Mononuclear cell (primary cell): ENCODE measurements at regions not wholly inside any gene's neighbourhood (a gene's known extent, or its start where the extent isn't known, plus 50 kb on each side); places are given as distances from the start of the nearest gene placed in this dataset.
"Not testable (repeated sequence)": the region's sequence is repeated elsewhere in the genome, so short reads cannot be mapped to it uniquely, and the experiment has no call there.

Experiments
- H3K27me3 ChIP-seq: 2 replicates; pipeline ENCODE4 v1.6.0; 2011; ENCODE audit warnings: low read length, control low read depth; ENCODE audit not compliant: insufficient read depth
- H3K4me1 ChIP-seq: 2 replicates; pipeline ENCODE4 v1.5.1; 2011; ENCODE audit warnings: mild to moderate bottlenecking, low read length, control low read depth; ENCODE audit not compliant: insufficient read depth
- H3K4me3 ChIP-seq: 2 replicates; pipeline ENCODE4 v1.5.1; 2011; ENCODE audit warnings: mild to moderate bottlenecking, low read length, moderate library complexity
- H3K9me3 ChIP-seq: 2 replicates; pipeline ENCODE4 v1.5.1; 2011; ENCODE audit warnings: low read depth, mild to moderate bottlenecking, control low read depth, low read length

DNA sequence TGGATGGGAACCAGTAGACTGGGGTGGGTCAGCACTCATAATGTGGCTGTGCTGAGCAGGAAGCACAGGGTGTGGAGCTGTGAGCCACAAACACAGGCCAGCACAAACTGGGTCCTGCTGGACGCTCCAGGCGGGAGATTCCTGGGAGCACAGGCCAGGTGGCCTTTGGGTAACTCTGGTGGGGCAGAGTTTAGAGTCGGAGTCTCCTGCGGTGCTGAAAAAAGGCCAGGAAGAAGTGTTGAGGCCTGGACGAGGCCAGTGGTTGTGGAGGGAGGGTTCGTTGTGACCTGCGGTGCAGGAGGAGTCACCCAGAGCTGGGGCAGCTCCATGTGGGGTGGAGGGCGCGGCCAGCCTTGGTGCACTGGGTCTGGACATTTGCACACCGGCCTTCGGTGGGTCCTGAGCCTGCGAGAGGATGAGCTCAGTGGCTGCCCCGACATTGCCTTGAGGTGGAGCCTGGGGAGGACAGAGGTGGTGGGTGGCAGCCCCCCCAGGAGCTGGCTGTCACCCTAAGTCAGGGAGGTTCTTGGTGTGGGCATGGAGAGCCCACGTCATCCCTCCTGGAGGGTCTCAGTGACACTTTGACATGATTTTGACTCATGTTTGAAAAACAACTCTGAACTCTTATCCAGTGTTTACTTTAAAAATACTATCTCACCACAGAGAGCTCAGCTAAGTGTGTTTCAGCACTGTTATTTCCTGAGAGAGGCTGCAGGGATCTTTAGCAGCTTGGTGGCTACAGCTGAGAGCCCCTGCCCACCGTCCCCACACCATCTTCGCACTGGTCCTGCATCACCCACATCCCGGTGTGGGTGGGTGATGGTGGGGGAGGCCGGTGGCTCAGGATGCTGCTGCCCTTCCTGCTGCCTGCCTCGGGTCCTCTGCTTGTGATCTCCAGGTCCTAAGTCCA is 98.7 kb downstream of the NPIPB11 start:
- H3K4me1 ChIP-seq, result peaks cover 4% of the 10 kb centered on the region
- no peak overlapping the region for H3K4me3 ChIP-seq
- no peaks in the 10 kb centered on the region for H3K9me3 ChIP-seq
- no peaks in the 10 kb centered on the region for H3K27me3 ChIP-seq

DNA sequence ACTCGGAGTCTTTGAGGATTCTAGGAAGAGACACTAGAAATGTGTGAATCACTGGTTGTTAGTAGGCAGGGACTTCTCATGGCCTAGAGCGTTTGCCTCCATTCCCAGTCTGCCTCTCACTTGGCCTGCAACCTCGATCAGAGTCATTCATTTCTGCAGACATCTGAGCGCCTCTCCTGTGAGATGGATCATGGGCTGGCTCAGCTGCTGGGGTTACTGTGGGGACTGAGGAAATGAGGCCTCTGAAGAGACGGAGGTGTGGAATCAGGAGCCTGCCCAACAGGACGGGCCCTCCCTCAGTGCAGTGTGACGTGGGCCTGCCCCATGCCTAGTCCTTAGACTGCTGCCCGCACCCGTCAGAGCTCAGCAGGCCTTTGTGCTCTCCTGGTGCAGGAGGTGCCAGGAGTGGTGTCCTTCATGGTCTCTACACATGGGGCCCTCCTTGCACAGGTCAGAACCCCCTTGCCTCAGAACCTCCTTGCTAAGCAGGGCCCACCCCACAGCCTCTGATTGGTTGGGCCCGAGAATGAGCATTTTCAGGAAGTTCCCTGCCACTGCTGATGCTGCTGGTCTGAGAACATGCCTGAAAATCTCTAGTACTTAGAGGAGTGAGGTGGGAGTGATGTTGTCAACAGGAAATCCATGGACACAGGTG is 99.4 kb downstream of the NPIPB11 start:
- H3K9me3 ChIP-seq, result no peaks in the 10 kb centered on the region
- peaks cover 4% of the 10 kb centered on the region for H3K4me1 ChIP-seq
- H3K27me3 ChIP-seq, result no peaks in the 10 kb centered on the region
- no peak overlapping the region for H3K4me3 ChIP-seq

DNA sequence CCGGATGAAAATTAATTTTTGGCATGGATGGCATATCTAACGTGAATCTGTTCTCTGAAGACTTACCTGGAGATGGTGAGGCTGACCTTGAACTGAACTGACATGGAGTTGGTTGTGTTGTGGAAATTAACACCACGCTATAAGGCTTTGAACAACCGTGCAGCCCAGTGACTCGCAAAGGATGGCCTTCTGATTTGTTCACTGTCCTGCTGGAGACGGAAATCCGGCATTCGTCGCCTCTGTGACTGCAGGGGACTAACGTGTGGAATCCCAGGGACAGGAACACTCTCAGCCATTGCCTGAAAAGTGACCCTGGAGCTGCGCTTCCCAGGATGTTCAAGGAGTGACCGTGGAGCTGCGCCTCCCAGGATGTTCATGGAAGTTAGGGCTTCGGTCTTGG is 100.3 kb downstream of the NPIPB11 start:
- no peaks in the 10 kb centered on the region for H3K9me3 ChIP-seq

DNA sequence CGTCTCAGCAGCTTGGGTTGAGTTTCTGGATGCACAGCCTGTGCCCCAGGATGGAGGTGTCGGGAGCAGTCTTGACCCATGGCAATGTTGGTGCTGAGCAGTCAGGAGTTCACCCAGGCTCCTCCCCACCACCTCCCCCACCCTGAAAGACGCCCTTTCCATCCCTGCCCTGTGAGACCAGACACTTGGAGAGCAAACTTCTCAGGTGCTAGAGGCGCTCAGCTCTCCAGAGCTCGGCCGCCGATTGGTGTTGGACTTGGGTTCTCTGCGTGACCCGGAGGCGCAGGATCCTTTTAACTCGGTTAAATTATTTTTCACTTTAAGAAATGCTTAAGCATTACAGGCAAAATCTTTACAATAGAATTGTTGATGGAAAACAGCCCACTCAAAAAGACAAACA is 101.5 kb downstream of the NPIPB11 start:
- H3K4me1 ChIP-seq, result peaks cover 20% of the 10 kb centered on the region
- H3K4me3 ChIP-seq, H3K27me3 ChIP-seq, H3K9me3 ChIP-seq: not testable (repeated sequence)

More for the DNA sequence above, 100.3 kb downstream of the NPIPB11 start:
- Histone ChIP-seq H3K4me3 (no peak overlapping the region), H3K4me1 (peaks cover 8% of the 10 kb centered on the region), H3K27me3 (no peaks in the 10 kb centered on the region)

DNA sequence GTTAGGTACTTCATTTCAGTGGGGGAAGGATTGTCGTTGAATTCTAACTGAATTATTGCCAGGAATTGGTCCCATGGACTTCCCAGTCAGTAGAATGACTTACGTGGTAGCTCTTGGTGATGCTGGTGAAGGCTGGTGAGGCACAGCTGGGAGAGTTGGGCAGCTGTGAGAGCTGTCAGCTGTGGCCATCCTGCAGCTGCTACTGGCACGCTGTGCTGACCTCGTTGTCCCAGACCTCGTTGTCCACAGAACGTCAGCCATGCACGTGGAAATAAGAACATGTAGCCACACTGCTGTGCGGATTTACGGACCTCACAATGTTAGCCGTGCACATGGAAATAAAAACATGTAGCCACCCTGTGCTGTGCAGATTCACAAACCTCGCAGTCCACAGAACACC is 102.3 kb downstream of the NPIPB11 start:
- H3K9me3 ChIP-seq, result no peaks in the 10 kb centered on the region
- H3K4me3 ChIP-seq, result no peak overlapping the region
- H3K27me3 ChIP-seq, result no peaks in the 10 kb centered on the region
- H3K4me1 ChIP-seq, result peaks cover 26% of the 10 kb centered on the region

- Histone ChIP-seq H3K27me3 (no peaks in the 10 kb centered on the region), H3K9me3 (no peaks in the 10 kb centered on the region), H3K4me3 (no peak overlapping the region), H3K4me1 (peaks cover 26% of the 10 kb centered on the region)
These were observed 103.0 kb downstream of the NPIPB11 start for GRCh38 chr16:29303520-29303919.

GRCh38 chr16:29302976-29303375 is 103.5 kb downstream of the NPIPB11 start:
- Histone ChIP-seq H3K4me3 (no peak overlapping the region), H3K4me1 (peaks cover 26% of the 10 kb centered on the region), H3K9me3 (no peaks in the 10 kb centered on the region), H3K27me3 (no peaks in the 10 kb centered on the region)

DNA sequence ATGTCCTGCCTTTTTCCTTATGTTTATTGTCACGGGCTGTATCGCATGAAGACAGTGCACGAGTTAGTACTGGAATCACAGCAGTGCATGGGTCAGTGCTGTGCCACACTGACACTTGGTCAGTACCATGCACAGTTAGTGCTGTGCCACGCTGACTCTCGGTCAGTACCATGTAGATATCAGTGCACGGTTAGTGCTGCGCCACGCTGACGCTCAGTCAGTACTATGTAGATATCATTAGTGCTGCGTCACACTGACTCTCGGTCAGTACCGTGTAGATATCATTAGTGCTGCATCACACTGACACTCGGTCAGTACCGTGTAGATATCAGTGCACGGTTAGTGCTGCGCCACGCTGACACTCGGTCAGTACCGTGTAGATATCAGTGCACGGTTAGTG is 104.1 kb downstream of the NPIPB11 start:
- H3K9me3 ChIP-seq, H3K4me3 ChIP-seq, H3K27me3 ChIP-seq: not testable (repeated sequence)
- H3K4me1 ChIP-seq, result peaks cover 22% of the 10 kb centered on the region

DNA sequence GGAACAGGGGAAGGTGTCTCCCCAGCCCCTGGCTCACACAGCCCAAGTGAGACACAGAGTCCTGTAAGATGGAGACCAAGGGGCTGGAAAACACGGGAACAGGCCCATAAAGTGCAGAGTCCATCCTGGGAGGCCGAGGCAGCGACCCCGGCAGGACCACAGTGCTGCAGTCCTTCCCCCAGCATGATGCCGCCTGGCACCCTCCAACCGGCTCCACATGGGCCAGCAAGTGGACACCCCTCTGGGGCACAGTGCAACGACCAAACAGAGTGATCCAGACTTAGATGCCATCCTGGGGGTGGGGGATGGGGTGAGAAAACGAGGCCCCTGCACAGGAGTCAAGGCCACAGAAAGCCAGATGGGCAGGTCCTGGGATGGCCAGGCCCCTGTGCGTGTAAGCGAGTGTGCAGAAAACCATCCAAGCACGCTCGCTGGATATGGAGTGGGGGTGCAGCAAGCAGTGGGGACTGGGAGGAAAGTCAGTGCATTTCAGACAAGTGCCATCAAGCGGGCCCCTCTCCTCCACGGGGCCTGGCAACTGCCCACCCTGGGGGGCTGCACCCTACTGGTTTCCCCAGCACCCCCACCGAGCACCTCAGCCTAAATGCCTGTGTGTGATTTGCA is 104.7 kb downstream of the NPIPB11 start:
- not testable (repeated sequence) for H3K9me3 ChIP-seq, H3K27me3 ChIP-seq, H3K4me3 ChIP-seq
- peaks cover 21% of the 10 kb centered on the region for H3K4me1 ChIP-seq

- H3K4me3 ChIP-seq, H3K27me3 ChIP-seq, H3K9me3 ChIP-seq: not testable (repeated sequence)
- peaks cover 21% of the 10 kb centered on the region for H3K4me1 ChIP-seq
These were observed 105.7 kb downstream of the NPIPB11 start for GRCh38 chr16:29300541-29301535.

DNA sequence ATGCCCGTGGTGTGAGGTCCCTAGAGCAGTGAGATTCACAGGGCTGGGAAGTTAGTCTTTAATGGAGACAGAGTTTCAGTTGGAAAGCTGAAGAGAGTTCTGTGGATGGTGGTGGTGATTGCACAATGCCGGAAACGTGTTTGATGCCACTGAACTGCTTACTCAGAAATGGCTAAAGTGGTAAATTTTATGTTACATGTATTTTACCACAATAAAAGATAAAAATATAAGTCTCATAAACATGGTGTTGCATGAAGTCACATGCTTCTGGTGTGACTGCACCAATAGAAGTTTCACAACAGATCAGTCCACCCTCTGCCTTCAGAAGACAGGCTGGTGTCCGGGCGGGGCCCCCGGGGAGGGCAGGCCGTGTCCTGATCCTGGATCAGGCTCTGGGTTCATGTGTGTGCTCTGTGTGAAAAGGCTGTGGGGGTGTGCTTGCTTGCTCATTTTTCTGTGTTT is 106.5 kb downstream of the NPIPB11 start:
- not testable (repeated sequence) for H3K4me3 ChIP-seq, H3K27me3 ChIP-seq, H3K9me3 ChIP-seq
- peaks cover 21% of the 10 kb centered on the region for H3K4me1 ChIP-seq

GRCh38 chr16:29298997-29299396 is 107.5 kb downstream of the NPIPB11 start:
- not testable (repeated sequence) for H3K27me3 ChIP-seq, H3K4me3 ChIP-seq, H3K9me3 ChIP-seq
- peaks cover 21% of the 10 kb centered on the region for H3K4me1 ChIP-seq

DNA sequence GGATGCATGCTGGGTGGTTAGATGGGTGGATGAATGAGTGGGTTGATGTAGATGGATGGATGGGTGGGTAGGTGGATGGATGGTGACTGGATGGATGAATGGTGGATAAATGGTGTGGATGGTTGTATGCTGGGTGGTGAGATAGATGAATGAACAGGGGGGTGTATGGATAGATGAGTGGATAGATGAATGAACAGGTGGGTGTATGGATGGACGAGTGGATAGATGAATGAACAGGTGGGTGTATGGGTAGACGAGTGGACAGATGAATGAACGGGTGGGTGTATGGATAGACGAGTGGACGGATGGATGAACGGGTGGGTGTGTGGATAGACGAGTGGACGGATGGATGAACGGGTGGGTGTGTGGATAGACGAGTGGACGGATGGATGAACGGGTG is 108.2 kb downstream of the NPIPB11 start:
- not testable (repeated sequence) for H3K27me3 ChIP-seq, H3K9me3 ChIP-seq, H3K4me3 ChIP-seq
- H3K4me1 ChIP-seq, result peaks cover 21% of the 10 kb centered on the region

DNA sequence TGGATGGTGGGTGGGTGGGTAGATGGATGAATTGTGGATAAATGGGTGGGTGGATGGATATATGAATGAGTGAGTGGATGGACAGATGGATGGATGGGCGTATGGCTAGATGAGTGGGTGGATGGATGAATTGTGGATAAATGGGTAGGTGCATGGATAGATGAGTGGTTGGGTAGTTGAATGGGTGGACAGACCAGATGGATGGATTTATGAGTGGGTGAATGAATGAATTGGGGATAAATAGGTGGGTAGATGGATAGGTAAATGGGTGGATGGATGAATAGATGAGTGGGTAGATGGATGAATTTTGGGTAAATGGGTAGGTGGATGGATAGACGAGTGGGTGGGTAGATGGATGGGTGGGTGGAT is 108.7 kb downstream of the NPIPB11 start:
- H3K4me3 ChIP-seq, H3K9me3 ChIP-seq, H3K27me3 ChIP-seq: not testable (repeated sequence)
- peaks cover 21% of the 10 kb centered on the region for H3K4me1 ChIP-seq
